SK-N-SH (cell line): ENCODE measurements at regions not wholly inside any gene's neighbourhood (a gene's known extent, or its start where the extent isn't known, plus 50 kb on each side); places are given as distances from the start of the nearest gene placed in this dataset.

Experiments used
- CHD2 ChIP-seq: fragments of 150-350 bp; IDR thresholded peaks from 2 replicates; pipeline ENCODE4 v1.6.1; 2018; ENCODE audit warnings: low read length; ENCODE audit not compliant: partially characterized antibody
- CTCF ChIP-seq: fragments of 200-600 bp; sonication (generic); IDR thresholded peaks from 2 replicates; pipeline ENCODE4 v1.6.1; 2017; ENCODE audit warnings: antibody characterized with exemption, mild to moderate bottlenecking, moderate library complexity
- EP300 ChIP-seq, 2 experiments: IDR thresholded peaks; 2 replicates each; pipeline versions ENCODE4 v1.4.0 to v1.6.1; 2012; ENCODE audit warnings: borderline replicate concordance in 1 of 2, low read depth in 1 of 2, low read length in 1 of 2
- GABPA ChIP-seq: IDR thresholded peaks from 2 replicates; pipeline ENCODE4 v1.4.0; 2012; ENCODE audit warnings: low read depth, mild to moderate bottlenecking
- MEF2A ChIP-seq: IDR thresholded peaks from 2 replicates; pipeline ENCODE4 v1.4.0; 2012; ENCODE audit warnings: low read depth, borderline replicate concordance
- MXI1 ChIP-seq: IDR thresholded peaks from 2 replicates; pipeline ENCODE4 v1.6.1; 2012; ENCODE audit warnings: mild to moderate bottlenecking, low read depth, low read length, improper control_type of control experiment
- NFIC ChIP-seq: IDR thresholded peaks from 2 replicates; pipeline ENCODE4 v1.4.0; 2012; ENCODE audit warnings: borderline replicate concordance
- NRF1 ChIP-seq: IDR thresholded peaks from 2 replicates; pipeline ENCODE4 v1.6.1; 2012; ENCODE audit warnings: low read depth, mild to moderate bottlenecking, low read length
- POLR2AphosphoS5 ChIP-seq: IDR thresholded peaks from 2 replicates; pipeline ENCODE4 v1.6.1; 2012; ENCODE audit warnings: low read depth, low read length

- TF ChIP-seq MXI1 (no peak), GABPA (no peak), CTCF (no peak), POLR2AphosphoS5 (no peak), EP300 (IDR thresholded peaks at IDR 0.05; ENCODE audit: borderline replicate concordance in 1 of 2, low read depth in 1 of 2, low read length in 1 of 2) (no peak), NRF1 (no peak), NFIC (no peak), CHD2 (no peak), MEF2A (no peak)
These were observed 104.0 kb upstream of the PPM1J start for GRCh38 chr1:112818990-112819689.
